GM21576 (cell line): ENCODE measurements at regions not wholly inside any gene's neighbourhood (a gene's known extent, or its start where the extent isn't known, plus 50 kb on each side); places are given as distances from the start of the nearest gene placed in this dataset.
A peak's percentile ranks its signal among the peaks of the same experiment; 100 is the strongest.

ENCODE experiments used
- ATAC-seq: cut with Tn5 transposase; IDR thresholded peaks from one replicate; pipeline ENCODE4 v1.9.1; 2021; ENCODE audit warnings: mild to moderate bottlenecking, moderate library complexity; ENCODE audit not compliant: unreplicated experiment

DNA sequence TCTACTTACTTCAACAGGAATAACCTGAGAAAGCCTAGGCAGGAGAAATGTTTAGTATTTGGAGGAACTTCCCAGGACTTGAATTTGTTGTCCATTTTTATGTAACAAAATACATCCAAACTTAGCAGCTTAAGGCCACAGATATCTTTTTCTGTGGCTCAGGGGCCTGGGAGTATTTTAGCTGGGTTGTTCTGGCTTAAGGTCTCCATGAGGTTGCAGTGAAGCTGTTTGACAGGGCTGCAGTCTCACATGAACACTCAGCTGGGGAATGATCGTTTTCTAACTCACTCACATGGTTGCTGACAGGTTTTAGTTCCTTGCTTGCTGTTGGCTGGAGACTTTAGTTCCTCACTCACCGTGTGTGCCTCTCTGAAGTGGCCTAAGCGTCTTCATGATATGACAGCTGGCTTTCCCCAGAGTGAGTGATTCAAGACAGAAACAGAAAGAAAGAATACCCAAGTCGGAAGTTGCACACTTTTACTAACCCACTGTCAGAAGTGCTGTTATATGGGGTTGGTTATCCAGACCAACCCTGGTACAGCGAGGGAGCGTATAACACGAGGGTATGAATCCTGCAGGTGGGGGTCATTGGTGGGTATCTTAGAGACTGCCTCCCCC, 229.7 kb upstream of the TBL1XR1 start:
- peak; percentile 99 for ATAC-seq

DNA sequence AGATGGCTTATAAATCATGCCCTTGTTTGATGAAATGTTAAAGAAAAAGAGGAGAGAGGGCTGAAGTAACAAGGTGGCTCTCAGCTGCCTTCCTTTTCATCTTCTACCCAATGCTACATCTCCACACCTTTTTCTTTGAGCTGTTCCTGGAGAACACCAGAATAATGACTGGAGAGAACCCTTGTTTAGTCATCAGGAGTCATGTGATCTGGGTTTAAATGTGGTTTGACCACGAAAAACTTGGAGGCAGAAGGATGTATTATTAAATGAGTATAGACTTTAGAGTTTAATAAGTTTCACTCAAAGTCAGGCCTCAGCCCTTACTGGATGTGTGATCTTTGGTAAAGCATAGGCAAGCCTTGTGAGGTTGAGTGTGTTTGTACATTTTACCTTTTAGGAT, 230.3 kb upstream of the TBL1XR1 start:
- ATAC-seq: no peak

DNA sequence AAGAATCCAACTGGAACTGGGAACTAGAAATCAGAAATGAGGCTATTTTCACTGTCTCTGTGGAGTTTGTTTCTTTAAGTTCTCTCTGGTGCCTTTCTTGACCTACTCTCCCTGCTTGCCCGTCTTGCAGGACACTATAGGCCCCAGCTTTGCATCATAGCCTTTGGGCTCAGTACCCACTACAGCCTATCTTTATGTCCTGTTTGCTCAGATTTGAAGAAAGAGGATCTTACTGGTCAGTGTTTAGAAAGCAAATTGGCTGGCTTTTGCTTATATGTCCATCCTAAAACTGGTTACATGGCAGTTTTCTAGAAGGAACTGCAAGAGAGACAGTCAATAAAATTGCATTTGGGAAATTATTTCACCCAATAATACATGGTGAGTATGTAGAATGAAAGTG, 231.8 kb upstream of the TBL1XR1 start:
- ATAC-seq: no peak

DNA sequence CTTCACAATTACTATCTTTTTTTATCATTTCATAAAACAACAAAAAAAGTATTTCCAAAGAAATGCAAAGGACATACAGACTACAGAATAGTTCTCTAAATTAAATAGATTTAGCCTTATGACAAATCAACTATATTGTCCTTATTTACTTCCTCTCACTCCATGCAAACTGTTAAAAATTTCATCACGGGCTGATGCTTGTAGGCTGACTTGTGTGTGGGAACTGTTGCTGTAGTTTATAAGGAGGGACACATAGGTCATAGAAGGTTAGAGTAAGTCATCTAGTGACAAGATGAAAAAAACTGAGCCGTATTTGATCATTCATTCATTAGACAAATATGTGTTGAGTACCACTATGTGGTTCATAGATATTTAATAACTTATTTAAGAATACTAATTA, 232.5 kb upstream of the TBL1XR1 start:
- no peak for ATAC-seq

DNA sequence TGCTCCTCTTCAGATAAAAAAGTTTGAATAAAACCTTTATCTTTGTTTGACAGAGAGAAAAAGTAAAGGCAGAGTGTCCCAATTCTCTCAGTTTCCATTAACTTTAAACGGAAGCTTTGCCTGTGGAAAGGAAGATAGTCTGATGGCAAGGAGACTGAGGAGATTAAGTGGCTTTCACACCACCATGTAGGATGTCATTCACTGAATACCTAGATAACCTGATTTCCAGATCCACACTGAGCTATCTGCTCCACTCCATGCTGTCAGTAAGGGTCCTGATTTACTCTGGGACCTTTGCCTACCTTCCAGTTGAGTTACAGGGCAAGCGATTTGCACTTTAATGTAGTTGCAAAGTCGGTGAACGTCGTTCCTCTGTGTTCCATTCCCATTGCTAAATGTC, 233.4 kb upstream of the TBL1XR1 start:
- no peak for ATAC-seq

DNA sequence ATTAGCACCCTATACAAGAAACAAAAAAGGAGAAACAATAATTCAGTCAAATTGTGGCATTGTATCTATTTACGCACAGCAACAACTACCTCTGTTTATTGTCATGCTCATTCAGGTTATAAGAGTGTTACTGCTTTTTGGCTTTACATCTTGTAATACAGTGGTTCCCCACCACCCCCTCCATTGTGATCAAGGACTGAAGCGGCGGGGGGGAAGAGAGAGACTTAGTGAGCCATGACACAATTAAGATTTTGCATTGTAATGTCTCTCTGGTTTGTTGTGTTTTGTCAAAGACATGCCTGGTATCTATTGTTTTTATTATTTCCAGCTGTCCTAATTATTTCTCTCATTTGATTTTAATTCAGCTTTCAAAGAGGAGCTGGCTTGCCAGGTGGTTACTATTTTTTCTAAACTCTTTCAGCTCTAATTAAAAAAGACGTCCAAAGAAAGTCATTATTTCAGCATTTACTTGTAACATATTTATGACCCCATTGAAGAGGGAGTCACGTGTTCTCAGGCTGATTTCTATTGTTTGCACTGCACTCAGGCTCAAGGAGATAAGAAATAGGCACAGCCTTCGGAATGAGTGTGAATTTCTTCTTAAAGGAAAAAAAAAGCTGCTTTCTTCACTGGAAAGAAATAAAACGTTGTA, 234.4 kb upstream of the TBL1XR1 start:
- no peak for ATAC-seq

DNA sequence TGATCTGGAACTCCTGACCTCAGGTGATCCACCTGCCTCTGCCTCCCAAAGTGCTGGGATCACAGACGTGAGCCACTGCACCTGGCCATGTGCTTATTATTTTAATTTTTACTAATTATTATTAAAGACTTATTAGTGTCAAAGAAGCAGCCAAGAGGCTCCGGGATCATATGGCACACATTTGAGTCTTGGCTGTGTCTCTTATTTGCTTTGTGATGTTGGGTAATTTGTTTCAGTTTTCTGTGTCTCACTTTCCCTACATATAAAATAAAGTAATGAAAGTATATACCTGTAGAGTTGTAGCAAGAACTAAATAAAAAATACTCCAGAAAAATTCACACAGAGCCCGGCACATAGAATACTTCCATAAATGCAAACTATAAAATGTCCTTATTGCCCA, 238.0 kb upstream of the TBL1XR1 start:
- no peak for ATAC-seq

DNA sequence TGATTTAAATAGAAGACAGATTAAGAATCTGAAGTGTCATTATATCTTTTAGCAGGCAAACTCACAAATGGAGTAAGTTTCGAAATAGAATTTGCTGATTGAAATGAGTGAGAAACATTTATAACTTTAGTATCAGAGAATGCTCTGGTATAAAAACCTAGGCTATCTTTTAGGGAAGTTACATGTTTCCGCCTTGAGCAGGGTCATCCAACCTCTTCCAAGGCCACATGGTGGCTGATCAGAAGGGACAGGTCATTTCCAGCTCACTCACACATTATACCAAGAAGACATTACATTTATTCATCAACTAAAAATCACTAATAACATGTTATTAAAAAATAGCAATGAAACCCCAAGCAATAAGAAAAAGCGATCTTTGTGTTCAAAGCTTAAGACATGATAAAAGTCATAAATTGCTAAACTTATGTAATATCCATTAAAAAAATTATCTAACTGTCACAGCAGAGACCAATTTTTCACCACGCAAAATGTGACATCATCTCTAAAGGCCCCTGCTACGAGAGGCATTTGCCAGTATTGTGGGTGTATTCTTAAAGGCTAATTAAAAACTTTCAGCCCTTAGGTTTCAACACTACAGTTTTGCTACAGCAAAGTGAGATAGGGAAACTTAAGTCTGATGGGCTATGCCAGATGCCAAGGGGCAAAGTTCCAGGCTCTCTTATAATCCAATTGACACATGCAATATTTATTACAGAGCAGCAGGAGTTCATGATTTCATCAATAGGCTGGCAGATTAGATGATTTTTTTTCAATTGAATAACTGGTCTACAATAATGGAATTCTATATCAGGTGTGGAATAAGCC, 240.4 kb upstream of the TBL1XR1 start:
- no peak for ATAC-seq

DNA sequence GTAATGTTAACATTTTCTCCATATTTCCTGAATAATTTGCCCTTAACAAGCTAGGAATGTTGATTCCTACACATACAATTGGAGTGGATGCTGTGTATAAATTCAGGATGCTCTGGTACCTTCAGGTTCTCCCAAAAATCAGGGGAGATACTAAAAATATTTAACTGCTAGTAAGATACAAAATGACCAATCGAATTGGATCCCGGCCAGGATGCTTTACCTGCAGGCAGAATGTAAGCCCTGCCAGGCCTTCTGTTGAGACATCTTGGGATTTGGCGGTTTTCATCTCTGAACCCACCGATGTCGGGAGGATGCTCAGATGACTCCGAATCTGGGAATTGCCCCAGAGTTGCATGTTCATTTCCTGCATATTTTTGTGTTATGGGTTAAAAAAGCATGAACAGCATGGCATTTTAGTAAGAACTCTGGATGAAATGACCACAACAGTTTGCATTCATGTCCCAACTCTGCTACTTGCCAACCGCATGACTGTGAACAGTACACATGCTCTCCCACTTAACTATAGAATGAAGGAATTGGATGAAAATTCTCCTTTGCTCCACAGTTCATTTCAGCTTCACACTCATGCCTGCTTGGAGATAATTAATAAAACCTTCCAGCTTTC, 241.4 kb upstream of the TBL1XR1 start:
- ATAC-seq: no peak

DNA sequence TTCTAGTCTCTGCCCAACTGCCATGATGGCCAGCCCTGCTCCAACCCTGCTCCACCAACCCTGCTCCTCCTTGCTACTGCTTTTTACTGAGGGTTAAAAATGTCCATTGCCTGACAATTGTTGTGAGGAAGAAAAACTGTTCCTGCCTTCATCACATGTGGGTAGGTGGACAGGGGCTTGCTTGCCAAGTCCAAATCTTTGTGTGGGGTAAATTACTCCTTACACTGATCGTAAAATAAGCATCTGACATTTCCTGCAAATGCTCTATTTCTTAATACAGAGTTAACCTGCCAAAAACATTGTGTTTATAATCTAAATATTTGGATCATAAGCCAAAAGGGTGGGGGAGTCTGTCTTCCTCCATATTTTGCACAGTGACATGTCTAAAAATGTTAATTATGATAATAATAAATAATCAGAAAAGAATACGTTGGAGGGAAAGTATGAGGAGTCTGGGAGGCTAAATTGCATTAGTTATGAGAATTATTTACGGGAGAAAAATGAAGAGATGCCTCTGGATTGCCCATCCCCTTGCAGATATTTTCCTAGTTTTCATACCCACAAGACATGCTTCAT, 242.5 kb upstream of the TBL1XR1 start:
- ATAC-seq: no peak

DNA sequence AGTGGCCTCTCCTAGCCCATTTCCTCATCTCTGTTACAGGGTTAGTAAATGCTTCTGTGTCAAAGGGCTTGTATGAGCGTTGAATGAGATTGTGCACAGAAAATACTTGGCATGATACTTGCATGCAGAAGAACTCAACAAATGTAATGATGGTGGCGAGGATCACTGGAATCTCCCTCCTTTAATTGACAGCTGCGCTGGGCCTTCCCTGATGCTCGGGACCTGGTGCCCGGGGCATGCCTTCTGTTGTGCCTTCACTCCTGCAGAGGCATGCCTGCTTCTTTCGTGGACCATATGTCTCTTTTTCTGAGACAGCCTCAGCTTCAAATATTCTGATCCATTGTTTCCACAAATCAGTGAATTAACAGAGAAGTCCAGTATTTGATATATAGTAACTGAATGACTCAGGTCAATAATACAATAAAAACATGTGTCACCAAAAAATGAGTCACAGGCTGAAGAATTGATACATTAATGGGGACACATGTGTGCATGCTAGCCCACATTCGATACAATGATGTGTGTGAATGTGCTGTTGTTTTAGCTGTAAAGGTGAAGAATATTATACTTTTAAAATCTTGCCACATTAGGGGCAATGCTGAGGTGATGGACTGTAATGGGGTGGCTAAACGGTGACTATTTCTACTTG, 243.3 kb upstream of the TBL1XR1 start:
- ATAC-seq: no peak

DNA sequence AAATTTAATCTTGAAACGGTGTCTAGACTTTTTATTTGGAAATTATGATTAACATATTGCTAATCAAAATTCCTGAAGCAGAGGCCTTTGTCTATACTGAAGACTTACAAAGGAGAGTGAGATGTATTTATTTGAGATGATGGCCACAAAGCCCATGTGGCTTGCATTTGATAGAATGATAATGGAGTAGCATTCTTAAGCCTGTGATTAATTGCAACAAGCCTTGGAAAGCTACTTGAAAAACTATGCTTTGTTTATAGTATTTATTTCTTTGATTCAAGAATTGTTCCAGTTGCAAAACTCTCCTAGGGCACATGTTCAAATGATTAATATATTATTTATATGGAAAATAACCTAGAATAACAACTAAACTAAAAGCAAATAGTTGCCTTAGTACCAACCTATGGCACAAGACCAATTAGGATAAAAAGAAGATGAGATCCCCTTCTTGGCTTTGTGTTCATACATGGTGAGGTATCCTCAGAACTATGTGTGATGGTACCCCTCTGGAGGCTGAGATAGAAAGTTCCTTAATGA, 244.1 kb upstream of the TBL1XR1 start:
- no peak for ATAC-seq

DNA sequence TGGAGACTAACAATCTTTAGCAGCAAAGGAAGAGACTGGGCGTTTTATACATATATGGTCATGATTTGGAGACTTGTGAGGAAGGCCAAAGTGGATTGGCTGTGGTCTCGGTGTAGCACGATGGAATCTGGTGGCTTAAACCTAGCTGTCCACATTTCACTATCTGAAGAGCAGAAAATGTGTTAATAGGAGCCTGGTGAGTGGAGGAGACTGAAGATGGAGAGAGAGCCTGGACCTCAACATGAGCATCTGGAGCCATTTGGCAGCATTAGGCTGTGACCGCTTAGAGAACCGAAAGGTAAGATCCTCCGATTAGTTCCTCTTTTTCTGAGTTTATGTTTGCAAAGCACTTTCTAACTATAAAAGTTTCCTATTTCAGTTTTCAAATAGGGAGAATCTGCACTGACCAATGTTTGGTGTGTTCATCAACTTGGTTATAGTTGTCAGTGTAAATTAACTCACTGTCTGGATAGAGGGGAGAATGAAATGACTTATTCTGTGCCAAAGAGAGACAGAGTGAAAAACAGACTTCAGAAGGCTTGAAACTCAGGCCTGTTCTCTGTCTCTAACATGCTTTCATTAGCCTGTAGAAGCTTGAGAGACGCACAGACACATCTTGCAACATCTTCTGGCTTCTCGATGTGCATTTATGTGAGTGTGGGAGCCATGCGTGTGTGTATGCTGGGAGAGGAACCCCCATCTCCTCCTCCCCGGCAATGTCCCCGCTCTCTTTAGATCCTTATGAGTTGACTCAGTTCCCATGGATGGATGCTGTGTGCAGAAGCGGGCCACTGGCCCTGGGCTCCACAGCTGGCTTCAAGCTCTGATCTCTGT, 244.7 kb upstream of the TBL1XR1 start:
- ATAC-seq: peak; percentile 98

DNA sequence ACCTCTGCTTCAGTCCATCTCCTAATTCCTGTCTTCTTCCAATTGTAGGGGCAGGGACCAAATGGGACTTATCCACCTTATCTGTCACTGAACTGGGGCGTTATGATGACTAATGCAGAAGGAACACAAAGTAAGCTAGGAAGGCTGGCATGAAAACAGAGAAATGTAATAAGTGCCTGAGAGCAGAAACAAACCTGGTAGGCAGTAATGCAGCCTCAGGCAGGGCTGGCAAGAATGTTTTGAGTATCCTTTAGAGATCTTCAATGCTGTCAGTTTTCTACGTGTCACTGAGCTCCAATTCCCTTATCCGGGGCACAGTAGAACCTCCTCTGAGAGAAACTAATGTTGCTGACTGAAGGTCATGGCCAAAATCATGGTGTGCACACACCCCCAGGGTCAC, 246.2 kb upstream of the TBL1XR1 start:
- ATAC-seq: no peak

DNA sequence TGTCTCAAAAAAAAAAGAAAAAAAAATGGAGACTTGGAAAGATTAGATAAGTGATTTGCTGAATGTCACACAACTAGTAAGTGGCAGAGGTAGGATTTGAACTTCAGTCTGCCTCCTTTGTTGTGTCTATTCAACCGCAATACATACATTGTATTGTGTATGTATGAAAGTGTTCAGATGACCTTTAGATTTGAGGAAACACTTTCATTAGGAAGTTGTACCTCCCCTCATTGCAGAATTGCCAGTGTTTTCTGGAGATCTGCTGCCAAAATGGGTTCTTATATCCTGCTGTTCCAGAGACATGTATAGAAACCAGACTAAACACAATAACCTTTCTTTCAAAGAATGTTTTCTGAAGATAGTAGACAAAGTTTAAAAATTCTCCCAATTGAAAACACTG, 247.4 kb upstream of the TBL1XR1 start:
- ATAC-seq: no peak

DNA sequence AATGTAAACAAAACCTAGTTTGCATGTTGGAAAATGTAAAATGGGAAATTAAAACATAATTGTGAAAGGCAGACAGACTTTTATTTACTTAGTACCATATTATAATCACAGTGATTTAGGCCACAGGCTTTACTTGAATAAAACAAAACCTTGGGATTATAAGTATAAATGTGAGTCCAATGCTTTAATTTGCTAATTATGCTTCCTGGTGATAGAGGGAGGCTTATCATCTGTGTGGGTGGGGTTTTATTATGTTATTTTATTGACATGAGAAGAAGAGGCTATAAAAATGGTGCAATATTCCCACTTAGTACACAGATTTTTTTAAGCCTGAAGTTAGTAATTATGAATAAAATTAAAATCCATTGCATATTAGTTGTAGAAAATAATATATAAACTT, 248.3 kb upstream of the TBL1XR1 start:
- ATAC-seq: no peak

DNA sequence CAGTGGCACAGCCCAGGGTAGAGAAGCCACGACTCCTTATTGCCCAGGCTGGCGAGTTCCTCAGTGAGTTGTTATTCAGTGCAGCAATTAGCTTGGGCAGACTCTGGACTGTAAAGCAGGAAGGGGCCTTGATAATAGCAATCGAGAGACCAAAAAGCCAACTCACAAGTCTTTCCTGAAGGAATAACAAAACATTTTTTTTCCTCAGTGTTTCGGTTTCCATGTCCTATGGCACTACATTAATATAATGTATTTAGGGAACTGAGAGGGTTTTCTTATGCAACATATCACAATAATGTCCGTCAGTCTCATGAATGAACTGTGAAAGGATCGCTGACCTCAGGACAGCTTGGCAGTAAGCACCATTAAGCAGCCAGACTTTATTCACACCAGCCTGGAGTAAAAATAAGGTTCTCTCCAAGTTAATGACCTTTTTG, 248.9 kb upstream of the TBL1XR1 start:
- ATAC-seq: no peak

DNA sequence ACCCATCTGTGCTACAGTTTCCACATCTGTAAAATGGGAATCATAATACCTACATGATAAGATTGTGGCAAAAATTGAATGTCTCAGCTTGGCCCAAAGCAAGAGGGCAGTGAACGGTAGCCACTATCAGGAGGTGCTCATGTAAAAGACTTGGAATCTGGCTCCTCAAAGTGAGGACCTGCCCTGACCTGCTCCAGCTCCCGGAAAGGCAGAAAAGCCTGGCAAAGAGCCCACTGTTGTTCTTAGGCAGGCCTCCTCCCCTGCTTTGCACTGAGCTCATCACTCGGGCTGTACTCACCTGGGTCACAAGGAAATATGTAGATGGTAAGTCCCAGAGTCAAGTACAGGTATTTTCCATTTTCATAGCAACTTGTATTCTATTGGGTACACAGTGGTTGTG, 250.7 kb upstream of the TBL1XR1 start:
- no peak for ATAC-seq

DNA sequence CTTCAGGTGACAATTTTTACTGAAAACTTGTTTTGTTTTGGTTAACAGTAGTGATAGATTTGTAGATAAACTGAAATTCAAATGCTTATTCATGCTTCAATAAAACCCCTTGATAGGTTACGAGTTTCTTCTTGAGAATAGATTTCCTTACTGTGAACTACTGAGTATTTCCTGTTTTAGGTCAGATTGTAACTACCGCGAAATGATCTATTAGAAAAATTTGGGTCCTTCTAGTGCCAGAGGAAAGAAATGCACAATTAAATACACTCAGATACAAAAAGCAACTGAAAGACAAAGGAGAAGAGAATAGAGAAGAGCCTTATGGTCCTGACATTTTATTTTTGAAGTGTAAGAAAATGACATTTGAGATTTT, 251.7 kb upstream of the TBL1XR1 start:
- ATAC-seq: peak; percentile 39
